ENCODE measurements at regions not wholly inside any gene's neighbourhood (a gene's known extent, or its start where the extent isn't known, plus 50 kb on each side); places are given as distances from the start of the nearest gene placed in this dataset.

DNA sequence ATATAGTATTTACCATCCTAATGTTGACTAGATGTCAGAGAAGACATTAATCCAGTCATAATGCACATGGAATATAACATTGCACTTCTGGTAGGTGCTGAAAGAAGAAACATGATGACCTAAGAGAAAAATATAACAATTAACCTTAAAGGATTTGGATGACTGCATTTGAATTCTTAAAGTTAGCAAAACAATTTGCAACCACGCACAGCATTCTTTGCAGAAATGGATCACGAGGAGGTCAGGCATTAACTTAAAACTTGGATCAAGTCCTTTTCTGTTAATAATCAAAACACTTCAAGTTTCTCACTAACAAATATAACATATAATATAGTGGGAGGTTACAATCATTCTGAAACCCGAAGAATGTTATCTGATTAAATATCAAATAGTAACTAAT lies 525.0 kb upstream of the SLITRK6 start:
- H3K4me3 ChIP-seq, result no peak overlapping the region
- DNase-seq (ENCODE audit: low read depth in 1 of 2, low spot score in 1 of 2) (no peak), ATAC-seq (no peak), FAIRE-seq (no peak)
- CTCF ChIA-PET, result no interaction called here
- H3K4me1 ChIP-seq, result no peaks in the 10 kb centered on the region
- H3K4me2 ChIP-seq, result no peak overlapping the region
- no peaks in the 10 kb centered on the region for H3K9me3 ChIP-seq
- TF ChIP-seq, protein P1, sequence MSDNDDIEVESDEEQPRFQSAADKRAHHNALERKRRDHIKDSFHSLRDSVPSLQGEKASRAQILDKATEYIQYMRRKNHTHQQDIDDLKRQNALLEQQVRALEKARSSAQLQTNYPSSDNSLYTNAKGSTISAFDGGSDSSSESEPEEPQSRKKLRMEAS (IDR thresholded peaks at IDR 0.05), result no peak
- TF ChIP-seq JUNB (IDR thresholded peaks at IDR 0.05) (no peak), HDAC2 (IDR thresholded peaks at IDR 0.05) (no peak), MYC (IDR thresholded peaks at IDR 0.05; ENCODE audit: borderline replicate concordance, low read length) (no peak), EHMT2 (IDR thresholded peaks at IDR 0.05; ENCODE audit: low read depth) (no peak), JUN (IDR thresholded peaks at IDR 0.05) (no peak), NFE2L2 (conservative IDR thresholded peaks at IDR 0.05; ENCODE audit: low read length) (no peak), POLR2A (IDR thresholded peaks at IDR 0.05; ENCODE audit: low read length) (no peak), ESRRA (IDR thresholded peaks at IDR 0.05; ENCODE audit: borderline replicate concordance, low read length) (no peak), ZFP36 (IDR thresholded peaks at IDR 0.05; ENCODE audit: borderline replicate concordance, partially characterized antibody) (no peak), RNF2 (IDR thresholded peaks at IDR 0.05; ENCODE audit: borderline replicate concordance, low read depth) (no peak), CBX8 (IDR thresholded peaks at IDR 0.05) (no peak), TP53 (CRISPR knock-in tag; IDR thresholded peaks at IDR 0.05) (no peak)
- TF ChIP-seq, protein P2, sequence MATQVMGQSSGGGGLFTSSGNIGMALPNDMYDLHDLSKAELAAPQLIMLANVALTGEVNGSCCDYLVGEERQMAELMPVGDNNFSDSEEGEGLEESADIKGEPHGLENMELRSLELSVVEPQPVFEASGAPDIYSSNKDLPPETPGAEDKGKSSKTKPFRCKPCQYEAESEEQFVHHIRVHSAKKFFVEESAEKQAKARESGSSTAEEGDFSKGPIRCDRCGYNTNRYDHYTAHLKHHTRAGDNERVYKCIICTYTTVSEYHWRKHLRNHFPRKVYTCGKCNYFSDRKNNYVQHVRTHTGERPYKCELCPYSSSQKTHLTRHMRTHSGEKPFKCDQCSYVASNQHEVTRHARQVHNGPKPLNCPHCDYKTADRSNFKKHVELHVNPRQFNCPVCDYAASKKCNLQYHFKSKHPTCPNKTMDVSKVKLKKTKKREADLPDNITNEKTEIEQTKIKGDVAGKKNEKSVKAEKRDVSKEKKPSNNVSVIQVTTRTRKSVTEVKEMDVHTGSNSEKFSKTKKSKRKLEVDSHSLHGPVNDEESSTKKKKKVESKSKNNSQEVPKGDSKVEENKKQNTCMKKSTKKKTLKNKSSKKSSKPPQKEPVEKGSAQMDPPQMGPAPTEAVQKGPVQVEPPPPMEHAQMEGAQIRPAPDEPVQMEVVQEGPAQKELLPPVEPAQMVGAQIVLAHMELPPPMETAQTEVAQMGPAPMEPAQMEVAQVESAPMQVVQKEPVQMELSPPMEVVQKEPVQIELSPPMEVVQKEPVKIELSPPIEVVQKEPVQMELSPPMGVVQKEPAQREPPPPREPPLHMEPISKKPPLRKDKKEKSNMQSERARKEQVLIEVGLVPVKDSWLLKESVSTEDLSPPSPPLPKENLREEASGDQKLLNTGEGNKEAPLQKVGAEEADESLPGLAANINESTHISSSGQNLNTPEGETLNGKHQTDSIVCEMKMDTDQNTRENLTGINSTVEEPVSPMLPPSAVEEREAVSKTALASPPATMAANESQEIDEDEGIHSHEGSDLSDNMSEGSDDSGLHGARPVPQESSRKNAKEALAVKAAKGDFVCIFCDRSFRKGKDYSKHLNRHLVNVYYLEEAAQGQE (IDR thresholded peaks at IDR 0.05), result no peak
- TF ChIP-seq, protein P3, sequence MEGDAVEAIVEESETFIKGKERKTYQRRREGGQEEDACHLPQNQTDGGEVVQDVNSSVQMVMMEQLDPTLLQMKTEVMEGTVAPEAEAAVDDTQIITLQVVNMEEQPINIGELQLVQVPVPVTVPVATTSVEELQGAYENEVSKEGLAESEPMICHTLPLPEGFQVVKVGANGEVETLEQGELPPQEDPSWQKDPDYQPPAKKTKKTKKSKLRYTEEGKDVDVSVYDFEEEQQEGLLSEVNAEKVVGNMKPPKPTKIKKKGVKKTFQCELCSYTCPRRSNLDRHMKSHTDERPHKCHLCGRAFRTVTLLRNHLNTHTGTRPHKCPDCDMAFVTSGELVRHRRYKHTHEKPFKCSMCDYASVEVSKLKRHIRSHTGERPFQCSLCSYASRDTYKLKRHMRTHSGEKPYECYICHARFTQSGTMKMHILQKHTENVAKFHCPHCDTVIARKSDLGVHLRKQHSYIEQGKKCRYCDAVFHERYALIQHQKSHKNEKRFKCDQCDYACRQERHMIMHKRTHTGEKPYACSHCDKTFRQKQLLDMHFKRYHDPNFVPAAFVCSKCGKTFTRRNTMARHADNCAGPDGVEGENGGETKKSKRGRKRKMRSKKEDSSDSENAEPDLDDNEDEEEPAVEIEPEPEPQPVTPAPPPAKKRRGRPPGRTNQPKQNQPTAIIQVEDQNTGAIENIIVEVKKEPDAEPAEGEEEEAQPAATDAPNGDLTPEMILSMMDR (IDR thresholded peaks at IDR 0.05), result no peak
- no peak overlapping the region for H3K27ac ChIP-seq
- WGBS (ENCODE audit: missing lambda C conversion rate), result 32% methylated on average over 3 of the region's 3 CpGs
- POLR2A ChIA-PET, result no interaction called here

DNA sequence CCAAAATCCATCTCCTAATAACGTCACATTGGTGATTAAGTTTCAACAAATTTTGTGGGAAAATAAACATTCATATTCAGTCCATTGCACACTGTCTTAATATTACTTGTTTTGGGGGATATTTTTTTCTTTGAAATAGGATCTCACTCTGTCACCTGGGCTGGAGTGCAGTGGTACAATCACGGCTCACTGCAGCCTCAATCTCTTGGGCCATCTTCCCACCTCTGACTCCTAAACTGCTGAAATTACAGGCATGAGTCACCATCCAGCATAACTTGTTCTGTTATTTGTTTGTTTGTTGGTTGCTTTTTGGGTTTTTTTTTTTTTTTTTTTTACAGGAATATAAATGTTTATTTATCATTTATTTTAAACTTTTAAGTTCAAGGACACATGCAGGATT lies 556.1 kb upstream of the SLITRK6 start:
- DNase-seq (ENCODE audit: low read depth in 1 of 2, low spot score in 1 of 2) (no peak), ATAC-seq (no peak), FAIRE-seq (no peak)
- Histone ChIP-seq H3K9me3 (no peaks in the 10 kb centered on the region), H3K27ac (no peak overlapping the region), H3K4me2 (no peak overlapping the region), H3K4me1 (no peaks in the 10 kb centered on the region), H3K4me3 (no peak overlapping the region)
- ChIA-PET POLR2A (no interaction called here), CTCF (no interaction called here)
- 47% methylated on average over 2 of the region's 2 CpGs for WGBS (ENCODE audit: missing lambda C conversion rate)
- TF ChIP-seq, protein P4, sequence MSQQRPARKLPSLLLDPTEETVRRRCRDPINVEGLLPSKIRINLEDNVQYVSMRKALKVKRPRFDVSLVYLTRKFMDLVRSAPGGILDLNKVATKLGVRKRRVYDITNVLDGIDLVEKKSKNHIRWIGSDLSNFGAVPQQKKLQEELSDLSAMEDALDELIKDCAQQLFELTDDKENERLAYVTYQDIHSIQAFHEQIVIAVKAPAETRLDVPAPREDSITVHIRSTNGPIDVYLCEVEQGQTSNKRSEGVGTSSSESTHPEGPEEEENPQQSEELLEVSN (IDR thresholded peaks at IDR 0.05; ENCODE audit: borderline replicate concordance, low read depth), result no peak

DNA sequence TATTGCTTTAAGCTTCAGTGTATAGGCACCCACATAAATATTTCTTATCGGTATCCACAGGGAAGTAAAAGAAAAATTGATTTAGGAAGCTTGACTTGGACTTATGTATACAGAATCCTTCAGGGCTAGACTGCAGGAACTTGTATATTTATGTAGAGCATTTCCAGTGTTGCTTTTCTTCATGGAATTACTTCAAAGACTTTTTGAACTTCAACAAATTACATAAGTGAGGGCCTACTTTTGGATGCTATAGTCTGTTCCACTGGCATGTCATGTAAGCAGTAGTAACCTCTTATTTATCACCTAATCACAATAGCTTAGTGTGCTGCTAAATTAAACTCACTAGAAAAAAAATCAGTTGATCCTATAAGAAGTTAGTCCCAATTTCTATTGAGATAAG lies 557.9 kb upstream of the SLITRK6 start:
- no peak overlapping the region for H3K4me3 ChIP-seq
- no peak overlapping the region for H3K27ac ChIP-seq
- H3K4me2 ChIP-seq, result no peak overlapping the region
- WGBS (ENCODE audit: missing lambda C conversion rate), result 22% methylated on average over 1 of the region's 1 CpG
- ATAC-seq (no peak), FAIRE-seq (no peak), DNase-seq (ENCODE audit: low read depth in 1 of 2, low spot score in 1 of 2) (no peak)
- no peaks in the 10 kb centered on the region for H3K4me1 ChIP-seq
- CTCF ChIA-PET, result no interaction called here
- POLR2A ChIA-PET, result no interaction called here
- H3K9me3 ChIP-seq, result no peaks in the 10 kb centered on the region
- no peak for TF ChIP-seq FOXS1 (CRISPR knock-in tag; IDR thresholded peaks at IDR 0.05)
- TF ChIP-seq HOXB5 (CRISPR knock-in tag; IDR thresholded peaks at IDR 0.05), result no peak
- no peak for TF ChIP-seq HOXB13 (CRISPR knock-in tag; IDR thresholded peaks at IDR 0.05; ENCODE audit: low read depth)
- TF ChIP-seq JUNB (IDR thresholded peaks at IDR 0.05), result no peak
- no peak for TF ChIP-seq EP300 (IDR thresholded peaks at IDR 0.05)
- TF ChIP-seq, protein P2 (IDR thresholded peaks at IDR 0.05), result no peak
- TF ChIP-seq, protein P5, sequence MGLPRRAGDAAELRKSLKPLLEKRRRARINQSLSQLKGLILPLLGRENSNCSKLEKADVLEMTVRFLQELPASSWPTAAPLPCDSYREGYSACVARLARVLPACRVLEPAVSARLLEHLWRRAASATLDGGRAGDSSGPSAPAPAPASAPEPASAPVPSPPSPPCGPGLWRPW (IDR thresholded peaks at IDR 0.05), result no peak
- no peak for TF ChIP-seq NFE2L2 (conservative IDR thresholded peaks at IDR 0.05; ENCODE audit: low read length)
- TF ChIP-seq, protein P3 (IDR thresholded peaks at IDR 0.05), result no peak
- no peak for TF ChIP-seq FOSL2 (IDR thresholded peaks at IDR 0.05)
- no peak for TF ChIP-seq FOSL2 (CRISPR knock-in tag; IDR thresholded peaks at IDR 0.05)
